ENCODE measurements at regions not wholly inside any gene's neighbourhood (a gene's known extent, or its start where the extent isn't known, plus 50 kb on each side); places are given as distances from the start of the nearest gene placed in this dataset.

GRCh38 chr1:79928901-79929300 is 922.4 kb upstream of the ADGRL4 start:
- Histone ChIP-seq H3K4me1 (no peaks in the 10 kb centered on the region), H3K9me3 (peaks cover 0 to under 1% (median 0%) of the 10 kb centered on the region in 3 donors), H3K36me3 (no peaks in the 10 kb centered on the region), H3K4me3 (no peak overlapping the region), H3K27me3 (no peaks in the 10 kb centered on the region), H3K27ac (no peak overlapping the region)
- no peak for TF ChIP-seq POLR2A (IDR thresholded peaks at IDR 0.05)
- TF ChIP-seq CTCF (IDR thresholded peaks at IDR 0.05) = no peak
- no peak for DNase-seq
- intact Hi-C loops (cut with DNase I) = no loop called here
- WGBS, 2 donors = 38 to 62% methylated on average over 2 of the region's 2 CpGs

- TF ChIP-seq CTCF (IDR thresholded peaks at IDR 0.05) (no peak), POLR2A (IDR thresholded peaks at IDR 0.05) (no peak)
- intact Hi-C loops (cut with DNase I) = no loop called here
- no peak for DNase-seq
- H3K27ac ChIP-seq = no peak overlapping the region
- H3K36me3 ChIP-seq = no peaks in the 10 kb centered on the region
- WGBS, 2 donors = 40 to 44% methylated on average over 1 of the region's 1 CpG
- H3K4me1 ChIP-seq = no peaks in the 10 kb centered on the region
- H3K4me3 ChIP-seq = no peak overlapping the region
- H3K9me3 ChIP-seq = peaks cover 0 to 7% (median 0%) of the 10 kb centered on the region in 3 donors
- H3K27me3 ChIP-seq = no peaks in the 10 kb centered on the region
Observed at GRCh38 chr1:79920960-79921669, 914.6 kb upstream of the ADGRL4 start.

GRCh38 chr1:79914896-79915295 is 908.4 kb upstream of the ADGRL4 start:
- intact Hi-C loops (cut with DNase I) = no loop called here
- Histone ChIP-seq H3K9me3 (no peaks in the 10 kb centered on the region), H3K36me3 (no peaks in the 10 kb centered on the region), H3K4me1 (no peaks in the 10 kb centered on the region), H3K27me3 (no peaks in the 10 kb centered on the region), H3K27ac (no peak overlapping the region), H3K4me3 (no peak overlapping the region)
- TF ChIP-seq CTCF (IDR thresholded peaks at IDR 0.05) = no peak
- no peak for TF ChIP-seq POLR2A (IDR thresholded peaks at IDR 0.05)
- no peak for DNase-seq
- WGBS, 2 donors = 48 to 76% methylated on average over 1 of the region's 1 CpG

GRCh38 chr1:79912813-79913212 is 906.3 kb upstream of the ADGRL4 start:
- intact Hi-C loops (cut with DNase I) = no loop called here
- WGBS, 2 donors = 23 to 33% methylated on average over 4 of the region's 4 CpGs
- Histone ChIP-seq H3K27me3 (no peaks in the 10 kb centered on the region), H3K4me3 (no peak overlapping the region), H3K9me3 (no peaks in the 10 kb centered on the region), H3K4me1 (no peaks in the 10 kb centered on the region), H3K36me3 (no peaks in the 10 kb centered on the region), H3K27ac (no peak overlapping the region)
- DNase-seq = no peak
- TF ChIP-seq CTCF (IDR thresholded peaks at IDR 0.05) (no peak), POLR2A (IDR thresholded peaks at IDR 0.05) (no peak)

- TF ChIP-seq CTCF (IDR thresholded peaks at IDR 0.05) = no peak
- TF ChIP-seq POLR2A (IDR thresholded peaks at IDR 0.05) = no peak
- intact Hi-C loops (cut with DNase I) = no loop called here
- Histone ChIP-seq H3K4me3 (no peak overlapping the region), H3K27me3 (no peaks in the 10 kb centered on the region), H3K36me3 (no peaks in the 10 kb centered on the region), H3K4me1 (no peaks in the 10 kb centered on the region), H3K9me3 (no peaks in the 10 kb centered on the region), H3K27ac (no peak overlapping the region)
- no peak for DNase-seq
- whole genome bisulfite sequencing, 2 donors = 42 to 59% methylated on average over 3 of the region's 3 CpGs
Observed at GRCh38 chr1:79903321-79903720, 896.8 kb upstream of the ADGRL4 start.
